ENCODE measurements at regions not wholly inside any gene's neighbourhood (a gene's known extent, or its start where the extent isn't known, plus 50 kb on each side); places are given as distances from the start of the nearest gene placed in this dataset.

GRCh38 chr2:2523461-2524347 lies 192.6 kb upstream of the MYT1L start:
- TF ChIP-seq CTCF (conservative IDR thresholded peaks at IDR 0.05; ENCODE audit: low read depth, low read length), result no peak
- no peak overlapping the region for H3K4me3 ChIP-seq (ENCODE audit: low read depth, low read length)
- no peak for DNase-seq (ENCODE audit: low read depth)

GRCh38 chr2:2520401-2520811 lies 189.3 kb upstream of the MYT1L start:
- no peak for TF ChIP-seq CTCF (conservative IDR thresholded peaks at IDR 0.05; ENCODE audit: low read depth, low read length)
- no peak overlapping the region for H3K4me3 ChIP-seq (ENCODE audit: low read depth, low read length)
- DNase-seq (ENCODE audit: low read depth), result no peak

- no peak for DNase-seq (ENCODE audit: low read depth)
- no peak overlapping the region for H3K4me3 ChIP-seq (ENCODE audit: low read depth, low read length)
- no peak for TF ChIP-seq CTCF (conservative IDR thresholded peaks at IDR 0.05; ENCODE audit: low read depth, low read length)
Measured at GRCh38 chr2:2519381-2519780, 188.3 kb upstream of the MYT1L start.

GRCh38 chr2:2517399-2517798 lies 186.3 kb upstream of the MYT1L start:
- TF ChIP-seq CTCF (conservative IDR thresholded peaks at IDR 0.05; ENCODE audit: low read depth, low read length), result no peak
- no peak overlapping the region for H3K4me3 ChIP-seq (ENCODE audit: low read depth, low read length)
- no peak for DNase-seq (ENCODE audit: low read depth)

- no peak for TF ChIP-seq CTCF (conservative IDR thresholded peaks at IDR 0.05; ENCODE audit: low read depth, low read length)
- DNase-seq (ENCODE audit: low read depth), result no peak
- no peak overlapping the region for H3K4me3 ChIP-seq (ENCODE audit: low read depth, low read length)
Measured at GRCh38 chr2:2516386-2516785, 185.3 kb upstream of the MYT1L start.

GRCh38 chr2:2512931-2513330 lies 181.9 kb upstream of the MYT1L start:
- no peak for DNase-seq (ENCODE audit: low read depth)
- no peak overlapping the region for H3K4me3 ChIP-seq (ENCODE audit: low read depth, low read length)
- no peak for TF ChIP-seq CTCF (conservative IDR thresholded peaks at IDR 0.05; ENCODE audit: low read depth, low read length)

Measured in choroid plexus epithelial cell (primary cell).